OCI-LY7 (cell line): ENCODE measurements at regions not wholly inside any gene's neighbourhood (a gene's known extent, or its start where the extent isn't known, plus 50 kb on each side); places are given as distances from the start of the nearest gene placed in this dataset.

ENCODE experiments used
- BruUV-seq: library from RNA; stranded (reverse); fragments of 400-500 nt; replicated peaks from 2 replicates; lab custom pipeline; 2021; lab: Mats Ljungman, UMichigan
- CTCF ChIA-PET: fragments of 300-600 bp; sonication (Branson Sonifier 250); formaldehyde crosslinking; loops from one replicate; lab custom pipeline; 2022; ENCODE audit warnings: antibody characterized with exemption; ENCODE audit not compliant: unreplicated experiment; lab: Charles Lee
- POLR2A ChIA-PET: fragments of 300-600 bp; sonication (Branson Sonifier 250); formaldehyde crosslinking; loops from one replicate; lab custom pipeline; 2022; ENCODE audit warnings: antibody characterized with exemption; lab: Charles Lee
- DNase-seq: peaks from one replicate; pipeline ENCODE4 v3.0.0-alpha.2; 2015; ENCODE audit warnings: low spot score
- H2AFZ ChIP-seq: fragments of 200-600 bp; sonication (generic), shearing (Covaris generic); 2 replicates; pipeline ENCODE4 v1.6.1; 2014; ENCODE audit warnings: mild to moderate bottlenecking, antibody characterized with exemption, low read length, moderate library complexity
- H3K27ac ChIP-seq: fragments of 200-600 bp; sonication (generic); 2 replicates; pipeline ENCODE4 v1.5.1; 2014; ENCODE audit warnings: mixed run types, low read depth, mild to moderate bottlenecking, moderate library complexity, low read length, inconsistent platforms; ENCODE audit not compliant: poor library complexity, severe bottlenecking
- H3K36me3 ChIP-seq: fragments of 200-600 bp; sonication (generic); 2 replicates; pipeline ENCODE4 v1.6.1; 2014; ENCODE audit warnings: mild to moderate bottlenecking, antibody characterized with exemption, low read length, moderate library complexity, mixed read lengths; ENCODE audit not compliant: insufficient read depth
- H3K4me1 ChIP-seq: fragments of 200-600 bp; sonication (generic); 2 replicates; pipeline ENCODE4 v1.5.1; 2014; ENCODE audit warnings: mild to moderate bottlenecking, low read length; ENCODE audit not compliant: insufficient read depth, poor library complexity, severe bottlenecking
- H3K4me2 ChIP-seq: fragments of 200-600 bp; sonication (generic); 2 replicates; pipeline ENCODE4 v1.6.1; 2014; ENCODE audit warnings: mild to moderate bottlenecking, low read length
- H3K4me3 ChIP-seq: fragments of 200-600 bp; sonication (generic); 2 replicates; pipeline ENCODE4 v1.5.1; 2014; ENCODE audit warnings: mild to moderate bottlenecking, low read depth, low read length; ENCODE audit not compliant: poor library complexity, severe bottlenecking
- H3K79me2 ChIP-seq: fragments of 200-600 bp; sonication (generic); 2 replicates; pipeline ENCODE4 v1.6.1; 2016; ENCODE audit warnings: low read depth, mild to moderate bottlenecking, low read length, moderate library complexity, mixed read lengths; ENCODE audit not compliant: insufficient read depth
- H3K9me2 ChIP-seq: fragments of 200-600 bp; sonication (generic); 2 replicates; pipeline ENCODE4 v1.6.1; 2016; ENCODE audit warnings: mild to moderate bottlenecking, low read length, mixed read lengths; ENCODE audit not compliant: insufficient read depth
- H3K9me3 ChIP-seq: fragments of 200-600 bp; sonication (generic); 2 replicates; pipeline ENCODE4 v1.6.1; 2014; ENCODE audit warnings: mild to moderate bottlenecking, mixed run types, low read length, mixed read lengths
- H4K20me1 ChIP-seq: fragments of 200-600 bp; sonication (generic); 2 replicates; pipeline ENCODE4 v1.6.1; 2014; ENCODE audit warnings: mild to moderate bottlenecking, antibody characterized with exemption, low read length, moderate library complexity, mixed read lengths; ENCODE audit not compliant: insufficient read depth
- CTCF ChIP-seq: fragments of 200-600 bp; sonication (generic); conservative IDR thresholded peaks from 2 replicates; pipeline ENCODE4 v1.5.1; 2014; ENCODE audit warnings: mild to moderate bottlenecking, antibody characterized with exemption, low read length, moderate library complexity, mixed read lengths
- EZH2phosphoT487 ChIP-seq: fragments of 200-600 bp; sonication (generic); IDR thresholded peaks from 2 replicates; pipeline ENCODE4 v1.6.1; 2018; ENCODE audit warnings: low read depth, borderline replicate concordance, mild to moderate bottlenecking, mixed run types, antibody characterized with exemption, low read length, moderate library complexity, mixed read lengths
- intact Hi-C: fragments of 100-400 bp; cut with micrococcal nuclease; formaldehyde crosslinking; loops from one replicate; pipeline ENCODE4 v1.10.0; 2022; ENCODE audit not compliant: unreplicated experiment

GRCh38 chr13:107438251-107438650 is 777.1 kb downstream of the LIG4 start:
- H2AFZ ChIP-seq, result no peak overlapping the region
- POLR2A ChIA-PET, result no interaction called here
- H3K36me3 ChIP-seq, result no peaks in the 10 kb centered on the region
- H3K9me2 ChIP-seq, result no peaks in the 10 kb centered on the region
- intact Hi-C loops, result no loop called here
- no TSS peak for BruUV-seq
- H4K20me1 ChIP-seq, result no peaks in the 10 kb centered on the region
- DNase-seq, result no peak
- TF ChIP-seq CTCF, result no peak
- no peak for TF ChIP-seq EZH2phosphoT487
- no peak overlapping the region for H3K4me3 ChIP-seq
- H3K4me2 ChIP-seq, result no peak overlapping the region
- H3K9me3 ChIP-seq, result no peaks in the 10 kb centered on the region
- no peaks in the 10 kb centered on the region for H3K4me1 ChIP-seq
- H3K27ac ChIP-seq, result no peak overlapping the region
- CTCF ChIA-PET, result no interaction called here
- H3K79me2 ChIP-seq, result no peaks in the 10 kb centered on the region

GRCh38 chr13:107434347-107434746 is 781.0 kb downstream of the LIG4 start:
- no peak overlapping the region for H3K4me2 ChIP-seq
- H4K20me1 ChIP-seq, result no peaks in the 10 kb centered on the region
- H3K9me3 ChIP-seq, result no peaks in the 10 kb centered on the region
- TF ChIP-seq CTCF (no peak), EZH2phosphoT487 (no peak)
- POLR2A ChIA-PET, result no interaction called here
- CTCF ChIA-PET, result no interaction called here
- H3K27ac ChIP-seq, result no peak overlapping the region
- intact Hi-C loops, result no loop called here
- no peaks in the 10 kb centered on the region for H3K79me2 ChIP-seq
- H3K4me3 ChIP-seq, result no peak overlapping the region
- no peak overlapping the region for H2AFZ ChIP-seq
- no peak for DNase-seq
- H3K9me2 ChIP-seq, result no peaks in the 10 kb centered on the region
- no peaks in the 10 kb centered on the region for H3K36me3 ChIP-seq
- BruUV-seq, result no TSS peak
- no peaks in the 10 kb centered on the region for H3K4me1 ChIP-seq

- intact Hi-C loops, result no loop called here
- BruUV-seq, result no TSS peak
Measured at GRCh38 chr13:107427536-107427935, 787.8 kb downstream of the LIG4 start.

More at GRCh38 chr13:107427536-107427935, 787.8 kb downstream of the LIG4 start:
- Histone ChIP-seq H3K4me3 (no peak overlapping the region), H3K36me3 (no peaks in the 10 kb centered on the region), H3K9me2 (no peaks in the 10 kb centered on the region), H4K20me1 (no peaks in the 10 kb centered on the region), H3K4me2 (no peak overlapping the region), H3K9me3 (no peaks in the 10 kb centered on the region), H3K4me1 (no peaks in the 10 kb centered on the region), H2AFZ (no peak overlapping the region), H3K27ac (no peak overlapping the region), H3K79me2 (no peaks in the 10 kb centered on the region)
- DNase-seq, result no peak
- no peak for TF ChIP-seq CTCF
- no peak for TF ChIP-seq EZH2phosphoT487
- ChIA-PET CTCF (no interaction called here), POLR2A (no interaction called here)
